Thyroid gland (tissue), 4 donors: ENCODE measurements at regions not wholly inside any gene's neighbourhood (a gene's known extent, or its start where the extent isn't known, plus 50 kb on each side); places are given as distances from the start of the nearest gene placed in this dataset.

ENCODE experiments used
- POLR2A ChIP-seq, 2 donors: fragments of 450-650 bp; IDR thresholded peaks; one replicate each; pipeline ENCODE4 v1.6.1; 2017; ENCODE audit warnings: antibody characterized with exemption in 2 of 2, mild to moderate bottlenecking in 2 of 2, moderate library complexity in 1 of 2
- TF ChIP-seq, protein P1 (sequence below), 6 experiments: fragments of 200-600 bp in 3 of 6; fragments of 450-650 bp in 3 of 6; sonication (generic) in 3 of 6; IDR thresholded peaks; one replicate each; pipeline ENCODE4 v1.5.1; 2016 to 2019; ENCODE audit warnings: antibody characterized with exemption in 6 of 6, mild to moderate bottlenecking in 2 of 6, inconsistent platforms in 1 of 6, moderate library complexity in 1 of 6

DNA sequence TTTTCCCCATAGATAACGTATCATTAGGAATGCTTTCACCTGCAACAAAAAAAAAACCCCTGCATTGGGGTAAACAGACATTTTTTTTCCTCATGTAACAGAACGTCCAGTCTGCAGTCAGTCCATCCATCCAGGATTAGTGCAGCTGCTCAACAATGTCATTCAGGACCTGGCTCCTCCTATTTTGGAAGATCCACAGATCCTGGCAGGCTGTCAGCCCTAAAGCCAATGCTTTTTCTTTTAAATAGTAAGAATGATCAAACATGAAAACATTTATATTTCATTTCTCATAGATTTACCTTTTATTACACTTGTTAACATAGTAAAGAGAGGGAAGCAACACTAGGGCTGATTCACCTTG is 116.5 kb upstream of the CCDC28A start:
- TF ChIP-seq, protein P1, sequence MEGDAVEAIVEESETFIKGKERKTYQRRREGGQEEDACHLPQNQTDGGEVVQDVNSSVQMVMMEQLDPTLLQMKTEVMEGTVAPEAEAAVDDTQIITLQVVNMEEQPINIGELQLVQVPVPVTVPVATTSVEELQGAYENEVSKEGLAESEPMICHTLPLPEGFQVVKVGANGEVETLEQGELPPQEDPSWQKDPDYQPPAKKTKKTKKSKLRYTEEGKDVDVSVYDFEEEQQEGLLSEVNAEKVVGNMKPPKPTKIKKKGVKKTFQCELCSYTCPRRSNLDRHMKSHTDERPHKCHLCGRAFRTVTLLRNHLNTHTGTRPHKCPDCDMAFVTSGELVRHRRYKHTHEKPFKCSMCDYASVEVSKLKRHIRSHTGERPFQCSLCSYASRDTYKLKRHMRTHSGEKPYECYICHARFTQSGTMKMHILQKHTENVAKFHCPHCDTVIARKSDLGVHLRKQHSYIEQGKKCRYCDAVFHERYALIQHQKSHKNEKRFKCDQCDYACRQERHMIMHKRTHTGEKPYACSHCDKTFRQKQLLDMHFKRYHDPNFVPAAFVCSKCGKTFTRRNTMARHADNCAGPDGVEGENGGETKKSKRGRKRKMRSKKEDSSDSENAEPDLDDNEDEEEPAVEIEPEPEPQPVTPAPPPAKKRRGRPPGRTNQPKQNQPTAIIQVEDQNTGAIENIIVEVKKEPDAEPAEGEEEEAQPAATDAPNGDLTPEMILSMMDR (IDR thresholded peaks at IDR 0.05), result no peak
- no peak for TF ChIP-seq POLR2A (IDR thresholded peaks at IDR 0.05)
